ENCODE measurements at regions not wholly inside any gene's neighbourhood (a gene's known extent, or its start where the extent isn't known, plus 50 kb on each side); places are given as distances from the start of the nearest gene placed in this dataset.
"Not testable (repeated sequence)": the region's sequence is repeated elsewhere in the genome, so short reads cannot be mapped to it uniquely, and the experiment has no call there.

GRCh38 chr18:14285053-14285452, 152.8 kb upstream of the ZNF519 start:
- H3K4me3 ChIP-seq (ENCODE audit: low read depth, low read length), result no peak overlapping the region
- TF ChIP-seq CTCF (IDR thresholded peaks at IDR 0.05; ENCODE audit: control insufficient read depth, extremely low read depth, insufficient read depth), result no peak
- DNase-seq (ENCODE audit: low read depth), result no peak

- DNase-seq (ENCODE audit: low read depth); H3K4me3 ChIP-seq (ENCODE audit: low read depth, low read length): not testable (repeated sequence)
These were observed 143.2 kb upstream of the ZNF519 start for GRCh38 chr18:14275391-14275790.

- not testable (repeated sequence) for H3K4me3 ChIP-seq (ENCODE audit: low read depth, low read length); DNase-seq (ENCODE audit: low read depth)
These were observed 133.6 kb upstream of the ZNF519 start for GRCh38 chr18:14265637-14266410.

- not testable (repeated sequence) for DNase-seq (ENCODE audit: low read depth); H3K4me3 ChIP-seq (ENCODE audit: low read depth, low read length)
These were observed 130.6 kb upstream of the ZNF519 start for GRCh38 chr18:14262786-14263185.

- not testable (repeated sequence) for H3K4me3 ChIP-seq (ENCODE audit: low read depth, low read length); DNase-seq (ENCODE audit: low read depth)
These were observed 117.9 kb upstream of the ZNF519 start for GRCh38 chr18:14250084-14250677.

- not testable (repeated sequence) for H3K4me3 ChIP-seq (ENCODE audit: low read depth, low read length)
- peak; percentile 6 for DNase-seq (ENCODE audit: low read depth)
These were observed 107.0 kb upstream of the ZNF519 start for GRCh38 chr18:14239224-14239623.

GRCh38 chr18:14236356-14237048, 104.3 kb upstream of the ZNF519 start:
- H3K4me3 ChIP-seq (ENCODE audit: low read depth, low read length); DNase-seq (ENCODE audit: low read depth): not testable (repeated sequence)

GRCh38 chr18:14225286-14225679, 93.0 kb upstream of the ZNF519 start:
- DNase-seq (ENCODE audit: low read depth); H3K4me3 ChIP-seq (ENCODE audit: low read depth, low read length): not testable (repeated sequence)

- not testable (repeated sequence) for H3K4me3 ChIP-seq (ENCODE audit: low read depth, low read length); DNase-seq (ENCODE audit: low read depth)
These were observed 92.5 kb upstream of the ZNF519 start for GRCh38 chr18:14224551-14225285.

- not testable (repeated sequence) for DNase-seq (ENCODE audit: low read depth); H3K4me3 ChIP-seq (ENCODE audit: low read depth, low read length)
These were observed 91.7 kb upstream of the ZNF519 start for GRCh38 chr18:14223919-14224318.

GRCh38 chr18:14223231-14223822, 91.1 kb upstream of the ZNF519 start:
- not testable (repeated sequence) for DNase-seq (ENCODE audit: low read depth); H3K4me3 ChIP-seq (ENCODE audit: low read depth, low read length)

- not testable (repeated sequence) for DNase-seq (ENCODE audit: low read depth); H3K4me3 ChIP-seq (ENCODE audit: low read depth, low read length)
These were observed 90.4 kb upstream of the ZNF519 start for GRCh38 chr18:14222354-14223221.

Data from LNCaP clone FGC (cell line).